ENCODE measurements at regions not wholly inside any gene's neighbourhood (a gene's known extent, or its start where the extent isn't known, plus 50 kb on each side); places are given as distances from the start of the nearest gene placed in this dataset.

GRCh38 chrX:146154191-146154590 is 336.6 kb downstream of the SLITRK2 start:
- no peak for DNase-seq

GRCh38 chrX:146160443-146161203 is 343.0 kb downstream of the SLITRK2 start:
- no peak for DNase-seq

GRCh38 chrX:146173742-146174141 is 356.1 kb downstream of the SLITRK2 start:
- DNase-seq, result no peak

- DNase-seq, result no peak
These were observed 364.2 kb downstream of the SLITRK2 start for GRCh38 chrX:146181858-146182257.

- DNase-seq, result peak; percentile 39
These were observed 368.9 kb downstream of the SLITRK2 start for GRCh38 chrX:146186540-146186939.

- no peak for DNase-seq
These were observed 371.7 kb downstream of the SLITRK2 start for GRCh38 chrX:146189371-146189770.

- no peak for DNase-seq
These were observed 391.2 kb downstream of the SLITRK2 start for GRCh38 chrX:146208821-146209220.

GRCh38 chrX:146224442-146224841 is 406.8 kb downstream of the SLITRK2 start:
- DNase-seq, result peak; percentile 26

- DNase-seq, result no peak
These were observed 420.5 kb downstream of the SLITRK2 start for GRCh38 chrX:146238173-146238572.

GRCh38 chrX:146241902-146242301 is 424.3 kb downstream of the SLITRK2 start:
- no peak for DNase-seq

- no peak for DNase-seq
These were observed 425.4 kb downstream of the SLITRK2 start for GRCh38 chrX:146243041-146243440.

GRCh38 chrX:146259207-146259606 is 441.6 kb downstream of the SLITRK2 start:
- DNase-seq, result no peak

GRCh38 chrX:146264763-146265375 is 447.2 kb downstream of the SLITRK2 start:
- peak; percentile 82 for DNase-seq

- peak; percentile 16 for DNase-seq
These were observed 460.8 kb downstream of the SLITRK2 start for GRCh38 chrX:146278381-146278780.
